ENCODE measurements at regions not wholly inside any gene's neighbourhood (a gene's known extent, or its start where the extent isn't known, plus 50 kb on each side); places are given as distances from the start of the nearest gene placed in this dataset.

DNA sequence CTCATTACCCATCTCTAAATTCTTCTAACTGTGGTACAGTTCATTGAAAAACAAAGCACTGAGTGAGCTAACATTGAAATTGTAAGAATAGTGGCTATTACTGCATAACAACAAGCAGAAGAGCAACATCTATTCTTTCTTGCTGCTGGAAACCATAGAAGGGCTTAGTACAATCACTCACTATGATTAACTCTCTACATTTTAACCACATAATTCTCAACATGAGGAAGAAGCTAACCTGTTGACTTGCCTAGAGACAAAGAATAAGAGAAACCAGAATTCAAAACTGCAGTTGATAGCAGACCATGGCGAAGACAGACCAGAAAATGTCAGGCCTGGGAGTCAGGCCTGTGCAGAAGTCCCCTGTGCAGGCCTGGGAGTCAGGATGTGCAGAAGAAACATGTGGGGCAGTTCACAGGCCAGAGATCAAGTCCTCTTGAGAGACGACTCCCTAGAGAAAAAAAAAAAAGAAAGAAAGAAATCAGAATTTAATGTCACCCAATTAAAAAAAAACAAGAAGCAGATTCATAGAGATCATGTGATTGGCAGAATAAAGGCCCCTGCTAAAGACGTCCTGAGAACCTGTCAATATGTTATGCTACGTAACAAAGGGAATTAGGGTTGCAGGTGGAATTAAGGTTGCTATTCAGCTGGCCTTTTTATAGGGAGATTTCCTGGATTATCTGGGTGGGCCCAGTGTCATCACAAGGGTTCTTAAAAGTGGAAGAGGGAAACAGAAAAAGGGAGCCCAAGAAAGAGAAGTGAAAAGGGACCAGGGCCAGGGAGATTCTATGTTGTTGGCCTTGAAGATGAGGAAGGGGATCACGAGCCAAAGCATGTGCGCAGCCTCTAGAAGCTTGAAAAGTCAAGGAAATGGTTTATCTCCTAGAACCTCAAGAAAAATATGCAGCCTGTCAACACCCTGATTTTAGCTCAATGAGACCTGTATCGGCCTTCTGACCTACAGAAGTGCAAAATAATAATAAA, 94.9 kb downstream of the MRPL39 start:
- intact Hi-C loops (cut with micrococcal nuclease) = no loop called here
- Histone ChIP-seq H3K9me3 (replicated peaks; ENCODE audit: control insufficient read depth, insufficient read depth, low read length) (no peaks in the 10 kb centered on the region), H3K4me3 (replicated peaks in 1 of 3; ENCODE audit: insufficient read depth in 1 of 3, low read depth in 1 of 3, low read length in 3 of 3) (no peak overlapping the region), H3K36me3 (ENCODE audit: control insufficient read depth in 2 of 2, extremely low read depth in 1 of 2, insufficient read depth in 2 of 2, low read length in 2 of 2) (no peaks in the 10 kb centered on the region), H3K4me2 (ENCODE audit: insufficient read depth, low read length) (no peak overlapping the region), H4K20me1 (replicated peaks; ENCODE audit: control insufficient read depth, extremely low read depth, insufficient read depth, low read length) (no peaks in the 10 kb centered on the region), H3K27ac (ENCODE audit: insufficient read depth, low read depth, low read length) (no peak overlapping the region), H3K4me1 (ENCODE audit: control insufficient read depth, extremely low read depth, insufficient read depth, low read length) (no peaks in the 10 kb centered on the region), H3K27me3 (ENCODE audit: control insufficient read depth in 2 of 2, insufficient read depth in 2 of 2, low read length in 2 of 2) (no peaks in the 10 kb centered on the region), H3K9me1 (replicated peaks; ENCODE audit: control insufficient read depth, extremely low read depth, insufficient read depth, low read length) (no peaks in the 10 kb centered on the region), H3K79me2 (ENCODE audit: control insufficient read depth, insufficient read depth, low read length) (no peaks in the 10 kb centered on the region), H2AFZ (ENCODE audit: low read depth, low read length) (no peak overlapping the region), H3K9ac (replicated peaks; ENCODE audit: extremely low read depth, insufficient read depth, low read length) (no peak overlapping the region)
- CTCF ChIA-PET = no interaction called here
- POLR2A ChIA-PET = no interaction called here
- BruUV-seq (replicated peaks) = no TSS peak
- FAIRE-seq (no peak), DNase-seq (ENCODE audit: low read depth, low spot score) (no peak)
- no peak for TF ChIP-seq POLR2A (IDR thresholded peaks at IDR 0.05; ENCODE audit: low read depth, low read length)
- no peak for TF ChIP-seq GATA2 (IDR thresholded peaks at IDR 0.05; ENCODE audit: insufficient read depth, insufficient read length, low read depth, low read length)
- TF ChIP-seq POLR2AphosphoS5 (IDR thresholded peaks at IDR 0.05; ENCODE audit: insufficient read depth, low read depth, low read length) = no peak
- TF ChIP-seq, protein P1, sequence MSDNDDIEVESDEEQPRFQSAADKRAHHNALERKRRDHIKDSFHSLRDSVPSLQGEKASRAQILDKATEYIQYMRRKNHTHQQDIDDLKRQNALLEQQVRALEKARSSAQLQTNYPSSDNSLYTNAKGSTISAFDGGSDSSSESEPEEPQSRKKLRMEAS (IDR thresholded peaks at IDR 0.05; ENCODE audit: insufficient read depth, insufficient read length) = no peak
- no peak for TF ChIP-seq EZH2 (IDR thresholded peaks at IDR 0.05; ENCODE audit: borderline replicate concordance, low read depth, low read length, severe bottlenecking)
- no peak for TF ChIP-seq MYC (IDR thresholded peaks at IDR 0.05; ENCODE audit: low read depth, low read length)
- TF ChIP-seq JUN (IDR thresholded peaks at IDR 0.05; ENCODE audit: borderline replicate concordance, insufficient read depth, insufficient read length, low read depth) = no peak
- TF ChIP-seq, protein P2, sequence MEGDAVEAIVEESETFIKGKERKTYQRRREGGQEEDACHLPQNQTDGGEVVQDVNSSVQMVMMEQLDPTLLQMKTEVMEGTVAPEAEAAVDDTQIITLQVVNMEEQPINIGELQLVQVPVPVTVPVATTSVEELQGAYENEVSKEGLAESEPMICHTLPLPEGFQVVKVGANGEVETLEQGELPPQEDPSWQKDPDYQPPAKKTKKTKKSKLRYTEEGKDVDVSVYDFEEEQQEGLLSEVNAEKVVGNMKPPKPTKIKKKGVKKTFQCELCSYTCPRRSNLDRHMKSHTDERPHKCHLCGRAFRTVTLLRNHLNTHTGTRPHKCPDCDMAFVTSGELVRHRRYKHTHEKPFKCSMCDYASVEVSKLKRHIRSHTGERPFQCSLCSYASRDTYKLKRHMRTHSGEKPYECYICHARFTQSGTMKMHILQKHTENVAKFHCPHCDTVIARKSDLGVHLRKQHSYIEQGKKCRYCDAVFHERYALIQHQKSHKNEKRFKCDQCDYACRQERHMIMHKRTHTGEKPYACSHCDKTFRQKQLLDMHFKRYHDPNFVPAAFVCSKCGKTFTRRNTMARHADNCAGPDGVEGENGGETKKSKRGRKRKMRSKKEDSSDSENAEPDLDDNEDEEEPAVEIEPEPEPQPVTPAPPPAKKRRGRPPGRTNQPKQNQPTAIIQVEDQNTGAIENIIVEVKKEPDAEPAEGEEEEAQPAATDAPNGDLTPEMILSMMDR (IDR thresholded peaks at IDR 0.05; ENCODE audit: extremely low read depth in 1 of 2, insufficient read depth in 1 of 2, low read depth in 1 of 2, low read length in 2 of 2) = no peak
- no peak for TF ChIP-seq FOS (IDR thresholded peaks at IDR 0.05; ENCODE audit: borderline replicate concordance, insufficient read depth, low read length)
- dilution Hi-C loops (cut with MboI; ENCODE audit: extremely low pct_ligation_motif_present, low sequenced_read_pairs) = no loop called here

Data from endothelial cell of umbilical vein (primary cell).